HepG2 (cell line): ENCODE measurements at regions not wholly inside any gene's neighbourhood (a gene's known extent, or its start where the extent isn't known, plus 50 kb on each side); places are given as distances from the start of the nearest gene placed in this dataset.

Experiments used
- FOXJ3 ChIP-seq: sonication (generic); formaldehyde crosslinking; IDR thresholded peaks from 2 replicates; pipeline ENCODE4 v1.4.0; 2020; ENCODE audit warnings: missing genetic modification reagents, mild to moderate bottlenecking, borderline replicate concordance
- GTF2F1 ChIP-seq: fragments of 150-350 bp; IDR thresholded peaks from 2 replicates; pipeline ENCODE4 v1.6.1; 2014; ENCODE audit warnings: low read length
- IRF2 ChIP-seq: IDR thresholded peaks from 2 replicates; pipeline ENCODE4 v1.6.1; 2018; ENCODE audit warnings: missing genetic modification reagents, missing compliant biosample characterization
- MXI1 ChIP-seq: IDR thresholded peaks from 3 replicates; pipeline ENCODE4 v1.6.1; 2012; ENCODE audit warnings: low read depth, low read length, inconsistent platforms, borderline replicate concordance
- NCOR1 ChIP-seq: fragments of 200-600 bp; sonication (generic); IDR thresholded peaks from 2 replicates; pipeline ENCODE4 v1.7.0; 2017; ENCODE audit warnings: antibody characterized with exemption, low read length, borderline replicate concordance
- NFE2 ChIP-seq: sonication (generic); formaldehyde crosslinking; IDR thresholded peaks from 2 replicates; pipeline ENCODE4 v1.4.0; 2020; ENCODE audit warnings: missing genetic modification reagents
- NR2C2 ChIP-seq: sonication (generic); formaldehyde crosslinking; IDR thresholded peaks from 2 replicates; pipeline ENCODE4 v1.4.0; 2020; ENCODE audit warnings: missing genetic modification reagents, mild to moderate bottlenecking, moderate library complexity, borderline replicate concordance
- SMARCE1 ChIP-seq: fragments of 450-650 bp; IDR thresholded peaks from 2 replicates; pipeline ENCODE4 v1.6.1; 2017; ENCODE audit warnings: borderline replicate concordance
- ZFP91 ChIP-seq: sonication (generic); formaldehyde crosslinking; IDR thresholded peaks from 2 replicates; pipeline ENCODE4 v1.9.0; 2022; ENCODE audit warnings: missing genetic modification reagents, mild to moderate bottlenecking, borderline replicate concordance
- ZSCAN29 ChIP-seq: sonication (generic); formaldehyde crosslinking; conservative IDR thresholded peaks from 2 replicates; pipeline ENCODE4 v1.4.0; 2020; ENCODE audit warnings: mild to moderate bottlenecking, missing genetic modification reagents

- TF ChIP-seq ZFP91 (CRISPR knock-in tag) (no peak), NFE2 (CRISPR knock-in tag) (no peak), NR2C2 (CRISPR knock-in tag) (no peak), MXI1 (no peak), IRF2 (CRISPR knock-in tag) (no peak), FOXJ3 (CRISPR knock-in tag) (no peak), ZSCAN29 (CRISPR knock-in tag) (no peak), SMARCE1 (no peak), NCOR1 (no peak), GTF2F1 (no peak)
Measured at GRCh38 chr6:66848244-66848953, 1141.4 kb upstream of the EYS start.
